Right ventricle myocardium inferior (tissue), 1 donor: ENCODE measurements at regions not wholly inside any gene's neighbourhood (a gene's known extent, or its start where the extent isn't known, plus 50 kb on each side); places are given as distances from the start of the nearest gene placed in this dataset.
"Not testable (repeated sequence)": the region's sequence is repeated elsewhere in the genome, so short reads cannot be mapped to it uniquely, and the experiment has no call there.

Experiments
- ATAC-seq: fragments of 200-7000 bp; cut with Tn5 transposase; one replicate; pipeline ENCODE4 v1.9.1; 2020; ENCODE audit warnings: mild to moderate bottlenecking, moderate library complexity
- DNase-seq: peaks from one replicate; pipeline ENCODE4 v3.0.0; 2021; ENCODE audit errors: missing footprints
- intact Hi-C: fragments of 100-400 bp; cut with DNase I; formaldehyde crosslinking; loops from one replicate; pipeline ENCODE4 v1.11.0; 2022
- donor health status: DM: no; HTN: yes; CAD: no; lungs with severe emphysema.

DNA sequence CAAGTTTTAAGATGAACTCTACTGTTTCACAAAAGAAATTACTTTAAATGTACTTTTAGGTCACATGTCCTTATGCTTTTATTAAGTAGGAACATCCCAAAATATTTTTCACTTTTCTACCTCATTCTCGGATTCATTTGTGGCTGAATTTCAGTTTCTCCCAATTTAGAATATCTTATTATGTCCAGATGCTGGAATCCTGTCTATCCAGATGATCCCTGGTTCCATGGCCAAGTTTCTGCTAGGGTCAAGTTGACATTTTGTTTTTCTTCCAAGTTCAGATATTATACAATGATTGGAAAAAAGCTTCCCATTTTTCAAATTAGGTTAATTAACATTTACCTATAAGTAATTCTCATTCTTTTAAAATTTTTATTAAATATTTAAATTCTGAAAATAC is 181.8 kb upstream of the SLC16A7 start:
- DNase-seq (no peak), ATAC-seq (no peak)
- intact Hi-C loops: no loop called here

DNA sequence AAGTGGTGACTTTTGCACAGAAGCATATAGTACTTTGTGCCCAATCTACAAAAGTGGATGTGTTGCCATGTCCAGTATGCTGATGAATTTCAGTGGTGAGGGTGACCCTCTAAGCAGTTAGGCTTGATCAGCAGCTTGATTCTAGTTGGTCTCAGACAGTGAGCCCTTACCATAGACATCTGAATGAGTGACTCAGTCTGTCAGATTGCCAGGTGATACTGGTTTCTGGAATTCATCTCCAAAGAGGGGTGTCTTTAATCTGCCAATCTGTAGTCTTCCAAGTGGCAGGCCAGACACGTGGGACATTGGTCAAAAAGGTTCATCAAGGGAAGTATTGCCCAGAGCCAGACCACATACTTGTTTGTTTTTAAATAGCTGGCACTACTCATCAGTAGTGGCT is 187.4 kb upstream of the SLC16A7 start:
- ATAC-seq (no peak), DNase-seq (no peak)
- intact Hi-C loops: no loop called here

DNA sequence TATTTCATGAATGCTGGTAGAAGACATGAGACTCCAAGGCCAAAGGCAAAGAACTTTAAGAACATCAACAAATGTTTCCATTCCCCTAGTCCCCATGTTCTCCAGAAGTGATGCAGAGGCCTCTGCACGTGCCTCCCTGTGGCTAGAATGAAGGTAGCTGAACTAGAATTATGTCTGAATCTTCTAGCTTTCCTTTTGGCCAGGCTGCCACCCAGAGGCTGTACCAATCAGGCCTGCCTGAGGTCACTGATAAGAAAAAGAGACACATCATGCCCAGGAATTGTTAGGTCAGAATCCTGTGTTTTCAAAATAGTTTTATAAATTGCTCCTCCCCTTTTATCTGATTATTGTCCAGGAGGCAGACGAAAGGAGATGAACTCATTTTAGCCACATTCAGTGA is 188.0 kb upstream of the SLC16A7 start:
- intact Hi-C loops: no loop called here
- ATAC-seq (no peak), DNase-seq (no peak)

DNA sequence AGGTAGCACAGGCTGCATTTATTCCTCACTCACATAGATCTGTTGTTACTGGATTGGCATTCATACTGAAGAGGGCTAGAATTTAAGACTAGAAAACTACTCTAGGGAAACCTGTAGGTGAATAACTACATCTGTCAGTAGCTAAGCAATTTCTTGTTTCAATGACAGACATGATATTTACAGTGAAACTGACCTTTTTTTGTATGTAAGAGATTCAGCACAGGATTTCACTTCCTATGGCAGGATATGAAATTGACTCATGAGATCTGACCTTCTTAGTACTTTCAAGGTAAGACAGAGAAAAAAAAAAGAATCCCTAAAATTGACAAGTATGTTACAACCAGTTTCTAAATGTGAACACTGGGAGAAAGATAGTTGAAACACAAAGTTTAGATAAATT is 189.8 kb upstream of the SLC16A7 start:
- DNase-seq: no peak
- intact Hi-C loops: no loop called here
- ATAC-seq: no peak

DNA sequence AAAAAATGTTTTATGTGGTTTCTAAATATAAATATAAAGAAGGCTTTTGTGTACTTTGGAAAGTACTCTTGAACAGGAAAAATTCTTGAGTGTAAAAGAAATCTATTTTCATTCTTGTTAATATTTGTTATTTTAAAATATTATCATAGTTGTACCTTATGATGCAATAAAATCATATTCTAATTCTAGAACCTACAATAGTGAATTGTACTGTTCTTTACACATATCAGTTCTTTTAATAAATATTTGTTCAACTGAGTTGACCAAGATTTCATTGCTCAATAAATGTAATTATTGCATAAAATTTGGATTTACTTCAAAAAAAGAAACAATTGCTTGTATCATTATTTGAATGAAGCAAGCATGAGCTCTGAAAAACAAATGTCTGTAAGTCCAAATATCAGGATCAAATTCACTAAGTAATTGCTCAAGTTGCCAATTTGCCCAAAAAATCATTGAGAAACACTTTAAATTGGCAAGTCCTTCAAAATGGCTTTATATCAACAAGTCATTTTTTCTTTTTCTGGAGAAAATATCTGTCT is 191.6 kb upstream of the SLC16A7 start:
- ATAC-seq: no peak

DNA sequence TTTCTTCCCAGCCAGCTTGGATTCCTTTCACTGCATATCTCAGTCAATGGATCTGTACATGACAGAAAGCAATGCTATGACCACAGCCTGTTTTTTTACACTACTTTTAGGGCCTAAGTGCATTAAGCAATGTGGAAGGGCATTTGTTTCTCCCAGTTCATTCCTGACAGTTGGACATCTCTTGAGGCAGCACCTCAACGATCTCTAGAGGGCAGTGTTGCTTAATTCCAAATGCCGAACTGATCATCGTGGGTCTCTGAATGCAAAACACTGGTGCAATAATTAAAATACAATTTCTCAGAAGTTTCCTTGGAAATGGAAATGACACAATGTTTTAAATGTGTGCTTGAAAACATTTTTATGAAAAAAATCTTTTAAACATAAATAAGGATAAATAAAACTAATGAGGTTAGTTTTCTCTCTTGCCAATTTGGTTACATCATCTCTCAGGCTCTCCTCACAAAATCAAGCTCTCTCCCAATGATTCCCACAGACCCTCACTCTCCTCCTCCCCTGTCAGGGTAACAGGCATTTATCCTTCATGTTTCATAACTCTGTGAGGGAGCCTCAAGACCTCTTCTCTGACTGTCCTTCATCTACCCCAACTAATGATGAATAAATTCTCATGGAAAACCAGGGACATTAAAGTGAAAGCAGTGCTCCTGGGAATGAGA is 192.4 kb upstream of the SLC16A7 start:
- DNase-seq (no peak), ATAC-seq (peak; percentile 67)
- intact Hi-C loops: loop anchor here (2.0 kb wide), 1 partner anchor 431 kb away; no protein-coding TSS in a partner anchor

More for the DNA sequence above, 191.6 kb upstream of the SLC16A7 start:
- DNase-seq: no peak
- intact Hi-C loops: no loop called here

DNA sequence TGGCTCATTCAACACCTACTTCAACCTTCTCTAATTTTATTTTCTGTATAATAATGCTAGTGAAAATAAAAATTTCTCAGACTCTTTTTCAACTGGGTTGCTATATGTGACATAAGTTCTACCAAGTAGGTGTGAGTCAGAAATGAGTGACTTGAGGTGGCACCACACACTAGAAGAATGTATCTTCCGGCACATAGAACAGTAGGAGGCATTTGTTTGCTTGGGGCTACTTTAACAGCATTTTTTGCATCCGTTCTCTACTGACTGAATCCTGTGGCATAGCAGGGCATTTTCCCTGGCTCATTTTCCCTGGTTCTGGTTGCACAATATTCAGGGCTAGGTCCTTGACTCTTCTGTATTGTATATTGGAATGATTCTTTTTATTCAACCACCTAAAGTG is 194.0 kb upstream of the SLC16A7 start:
- ATAC-seq (no peak), DNase-seq (no peak)
- intact Hi-C loops: loop anchor here (2.0 kb wide), 1 partner anchor 433 kb away; no protein-coding TSS in a partner anchor

DNA sequence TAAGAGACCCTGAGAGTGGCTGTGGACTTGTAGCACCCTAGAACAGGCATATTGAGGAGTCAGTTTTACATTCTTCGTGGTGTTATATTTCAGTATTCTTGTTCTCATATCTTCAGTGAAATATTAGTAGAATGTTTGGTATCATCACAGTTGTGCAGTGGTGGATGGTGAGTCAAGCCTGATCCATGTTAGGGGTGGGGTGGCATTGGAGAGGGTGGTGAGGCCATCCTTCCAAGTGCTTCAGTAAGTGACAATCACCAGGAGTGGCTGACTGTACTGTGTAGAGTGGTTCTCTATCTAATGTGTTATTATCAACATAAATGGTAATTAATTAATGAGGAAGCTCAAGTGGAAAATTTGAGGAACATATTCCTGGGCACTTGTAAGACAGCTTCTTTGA is 197.7 kb upstream of the SLC16A7 start:
- no peak for ATAC-seq
- intact Hi-C loops: no loop called here
- no peak for DNase-seq

DNA sequence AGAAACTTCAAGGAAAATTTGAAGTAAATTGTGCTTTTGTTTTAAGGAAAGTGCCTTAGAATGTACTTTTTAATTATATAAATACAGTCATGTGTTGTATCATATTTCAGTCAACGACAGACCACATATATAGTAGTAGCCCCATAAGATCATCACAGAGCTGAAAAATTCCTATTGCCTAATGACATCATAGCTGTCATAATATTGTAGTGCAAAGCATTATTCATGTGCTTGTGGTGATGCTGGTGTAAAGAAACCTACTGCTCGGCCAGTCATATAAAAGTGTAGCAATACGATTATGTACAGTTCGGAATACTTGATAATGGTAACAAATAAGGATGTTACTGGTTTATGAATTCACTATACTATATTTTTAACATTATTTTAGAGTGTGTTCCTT is 198.9 kb upstream of the SLC16A7 start:
- DNase-seq (no peak), ATAC-seq (no peak)
- intact Hi-C loops: no loop called here

DNA sequence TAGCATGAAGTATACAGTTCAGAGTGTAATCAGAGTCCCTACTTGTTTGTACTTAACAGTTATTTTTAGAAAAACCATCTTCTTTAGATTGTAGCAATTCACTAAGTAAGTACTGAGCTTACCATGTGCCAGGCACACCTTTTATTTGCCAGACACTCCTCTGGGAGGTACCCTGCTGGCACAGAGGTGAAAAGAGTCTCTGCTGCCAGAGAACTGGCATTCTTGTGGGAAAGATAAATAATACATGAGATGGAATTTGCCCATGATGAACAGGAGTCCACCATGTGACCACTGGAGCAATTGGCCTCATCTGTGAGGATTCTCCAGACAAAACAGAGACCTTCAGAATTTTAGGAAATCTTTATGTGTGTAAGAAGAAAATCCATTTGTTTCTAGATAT is 199.3 kb upstream of the SLC16A7 start:
- intact Hi-C loops: no loop called here
- DNase-seq (no peak), ATAC-seq (no peak)

DNA sequence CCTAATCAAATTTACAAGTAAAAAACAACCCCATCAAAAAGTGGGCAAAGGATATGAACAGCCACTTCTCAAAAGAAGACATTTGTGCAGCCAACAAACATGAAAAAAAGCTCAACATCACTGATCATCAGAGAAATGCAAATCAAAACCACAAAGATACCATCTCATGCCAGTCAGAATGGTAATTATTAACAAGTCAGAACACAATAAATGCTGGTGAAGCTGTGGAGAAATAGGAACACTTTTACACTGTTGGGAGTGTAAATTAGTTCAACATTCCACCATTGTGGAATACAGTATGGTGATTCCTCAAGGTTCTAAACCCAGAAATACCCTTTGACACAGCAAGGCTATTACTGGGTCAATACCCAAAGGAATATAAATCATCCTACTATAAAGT is 200.5 kb upstream of the SLC16A7 start:
- ATAC-seq, intact Hi-C loops, DNase-seq: not testable (repeated sequence)

DNA sequence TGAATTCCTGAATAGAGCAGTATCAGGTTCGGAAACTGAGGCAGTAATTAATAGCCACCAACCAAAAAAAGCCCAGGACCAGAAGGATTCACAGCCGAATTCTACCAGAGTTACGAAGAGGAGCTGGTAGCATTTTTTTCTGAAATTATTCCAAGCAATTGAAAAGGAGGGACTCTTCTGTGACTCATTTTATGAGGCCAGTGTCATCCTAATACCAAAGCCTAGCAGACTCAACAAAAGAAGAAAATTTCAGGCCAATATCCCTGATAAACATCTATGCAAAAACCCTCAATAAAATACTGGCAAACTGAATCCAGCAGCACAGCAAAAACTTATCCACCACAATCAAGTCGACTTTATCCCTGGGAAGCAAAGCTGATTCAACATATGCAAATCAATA is 202.3 kb upstream of the SLC16A7 start:
- DNase-seq (no peak), ATAC-seq (no peak)
- intact Hi-C loops: no loop called here

DNA sequence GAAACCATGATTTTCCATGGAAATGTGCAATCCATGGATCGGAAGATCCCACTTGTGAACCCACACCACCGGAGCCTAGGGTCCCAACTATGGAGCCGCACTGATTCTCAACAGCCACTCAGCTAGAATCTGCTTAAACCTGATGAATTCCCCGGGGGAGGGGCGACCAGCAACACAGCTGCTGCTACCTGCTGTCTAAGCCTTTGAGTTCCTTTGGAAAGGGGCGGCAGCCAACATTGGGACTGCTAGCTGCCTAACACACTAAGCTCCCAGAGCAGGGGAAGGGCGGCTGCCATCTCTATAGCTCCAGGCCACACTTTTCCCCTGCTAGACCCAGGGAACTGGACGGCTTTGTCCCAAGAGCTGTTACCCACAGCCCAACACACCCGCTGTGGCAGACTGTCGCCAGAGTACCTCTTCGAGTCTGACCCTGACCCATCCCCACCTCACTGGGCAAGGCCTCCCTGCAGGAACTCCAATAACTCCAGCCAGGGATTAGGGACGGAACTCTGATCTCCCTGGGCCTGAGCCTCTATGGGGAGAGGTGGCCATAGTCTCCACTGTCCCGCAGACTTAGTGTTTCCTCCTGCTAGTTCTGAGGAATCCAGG is 205.8 kb upstream of the SLC16A7 start:
- intact Hi-C loops: no loop called here
- no peak for ATAC-seq
- DNase-seq: peak; percentile 52

DNA sequence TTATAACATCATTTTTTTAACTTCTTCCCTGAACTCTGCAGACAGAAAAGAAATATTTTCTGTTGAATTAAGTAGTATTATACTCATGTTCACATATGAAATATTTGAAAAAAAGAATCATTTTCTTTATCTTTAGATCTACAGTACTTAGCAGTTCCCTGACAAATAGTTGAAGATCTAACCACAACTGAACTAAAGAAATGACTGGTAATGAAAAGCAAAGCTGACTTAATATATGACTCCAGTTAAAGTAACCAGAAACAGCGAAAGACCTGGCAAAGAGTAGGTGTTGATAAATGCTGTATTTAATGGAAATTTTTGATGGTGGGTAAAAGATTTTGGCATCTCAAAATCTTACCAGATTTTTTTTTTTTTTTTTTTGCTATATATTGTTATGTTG is 207.1 kb upstream of the SLC16A7 start:
- no peak for ATAC-seq
- DNase-seq: no peak
- intact Hi-C loops: no loop called here

DNA sequence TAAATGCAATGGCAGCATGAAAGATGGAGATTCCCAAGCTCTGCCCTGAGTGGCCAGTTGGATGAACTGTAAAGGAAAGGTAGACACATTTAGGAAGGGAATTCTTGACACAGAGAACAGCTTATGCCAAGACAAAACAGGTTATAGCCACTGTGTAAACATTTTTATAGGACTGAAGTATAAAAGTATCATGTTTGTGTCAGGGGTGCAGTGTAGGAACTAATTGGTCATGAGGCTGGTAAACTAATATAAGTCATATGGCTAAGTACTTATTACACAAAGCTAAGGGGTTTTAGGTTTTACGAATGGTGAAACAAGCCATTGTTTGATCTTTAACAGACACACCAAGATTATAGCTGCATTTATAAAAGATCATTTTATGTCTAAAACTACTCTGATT is 207.7 kb upstream of the SLC16A7 start:
- intact Hi-C loops: no loop called here

DNA sequence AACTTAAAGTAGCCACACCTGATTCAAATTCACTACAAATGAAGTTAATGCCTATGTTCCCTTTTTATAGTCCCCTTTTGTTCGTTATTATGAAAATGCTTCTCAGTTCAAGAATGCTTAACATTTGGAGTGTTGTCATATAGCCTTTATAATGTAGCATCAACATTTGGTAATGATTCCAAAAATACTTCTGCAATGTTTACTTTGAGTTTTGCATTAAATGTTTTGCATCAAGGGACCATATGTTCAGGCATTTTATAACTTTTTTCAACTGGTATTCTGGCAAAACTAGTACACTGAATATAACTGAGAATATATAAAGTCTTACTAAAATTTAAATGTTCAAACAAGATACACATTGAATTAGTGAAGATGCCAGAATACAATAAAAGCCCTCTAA is 209.6 kb upstream of the SLC16A7 start:
- intact Hi-C loops: no loop called here
- ATAC-seq (no peak), DNase-seq (no peak)

More for the DNA sequence above, 207.7 kb upstream of the SLC16A7 start:
- ATAC-seq: no peak
- no peak for DNase-seq

DNA sequence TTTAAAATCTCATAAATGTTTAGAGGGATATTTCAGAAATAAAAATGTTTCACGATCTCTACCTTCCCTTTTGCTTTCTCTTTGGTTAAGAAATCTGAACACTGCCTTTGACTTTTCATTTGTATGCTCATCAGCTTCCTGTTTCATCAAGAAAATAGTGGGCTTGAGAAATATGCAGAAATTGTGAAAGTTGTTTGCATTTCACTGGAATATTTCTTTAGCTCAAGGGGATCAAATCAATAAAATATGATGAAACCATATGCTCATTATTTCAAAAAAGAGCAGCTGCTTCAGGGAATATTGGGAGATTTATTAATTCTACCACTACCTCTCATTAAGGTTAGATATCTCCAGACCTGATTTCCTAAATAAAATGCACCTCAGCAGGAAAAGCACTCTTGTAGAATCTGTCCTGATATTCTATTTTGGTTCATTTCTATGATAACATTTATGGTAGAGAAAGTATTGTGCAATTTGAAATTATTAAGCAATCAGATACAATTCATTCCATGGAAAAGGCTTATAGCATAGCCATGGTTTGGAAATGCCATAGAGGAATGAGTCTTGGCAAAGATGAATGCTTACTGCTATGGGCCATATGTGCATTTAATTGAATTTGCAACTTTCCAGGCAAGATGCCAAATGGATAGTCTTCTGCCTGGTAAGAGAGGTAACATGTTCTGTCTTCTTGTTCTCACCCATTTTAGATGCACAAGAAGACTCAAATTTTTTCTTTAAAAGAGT is 212.6 kb upstream of the SLC16A7 start:
- ATAC-seq (no peak), DNase-seq (no peak)
- intact Hi-C loops: no loop called here

DNA sequence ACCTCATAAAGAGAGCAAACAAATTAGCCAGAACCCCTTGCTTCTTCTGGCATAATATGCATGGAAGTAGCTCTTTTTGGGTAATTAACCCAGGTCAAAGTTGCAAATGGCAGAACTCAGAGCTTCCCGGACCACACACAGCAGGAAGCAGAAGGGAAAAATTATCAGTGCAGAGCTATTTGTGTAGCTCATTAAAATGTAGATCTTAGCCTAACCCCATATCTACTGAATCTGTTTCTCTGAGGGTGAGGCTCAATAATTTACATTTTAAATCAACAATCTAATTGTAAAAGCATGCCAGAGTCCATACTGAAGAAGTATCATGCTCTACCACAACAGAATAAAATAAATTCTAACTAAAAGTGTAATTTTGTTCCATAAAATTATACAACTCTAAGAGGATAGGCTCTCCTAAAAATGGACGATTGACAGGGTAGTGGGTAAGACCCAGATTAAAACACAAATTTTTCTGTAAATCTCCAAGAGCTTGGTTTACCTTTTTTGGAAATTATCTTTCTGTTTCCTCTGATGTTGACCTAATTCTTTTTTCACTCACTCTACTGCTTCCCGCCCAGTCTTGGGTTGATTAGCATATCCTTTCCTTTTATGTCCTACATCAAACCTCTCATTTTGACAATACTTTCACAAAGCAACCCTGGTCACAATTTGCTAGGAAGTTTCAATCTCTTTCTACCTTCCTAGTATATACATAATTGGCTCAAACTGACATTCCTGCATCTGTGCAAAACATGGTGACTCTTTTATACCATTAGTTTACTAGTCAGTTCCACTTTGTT is 213.3 kb upstream of the SLC16A7 start:
- DNase-seq: no peak
- ATAC-seq: no peak
- intact Hi-C loops: no loop called here

DNA sequence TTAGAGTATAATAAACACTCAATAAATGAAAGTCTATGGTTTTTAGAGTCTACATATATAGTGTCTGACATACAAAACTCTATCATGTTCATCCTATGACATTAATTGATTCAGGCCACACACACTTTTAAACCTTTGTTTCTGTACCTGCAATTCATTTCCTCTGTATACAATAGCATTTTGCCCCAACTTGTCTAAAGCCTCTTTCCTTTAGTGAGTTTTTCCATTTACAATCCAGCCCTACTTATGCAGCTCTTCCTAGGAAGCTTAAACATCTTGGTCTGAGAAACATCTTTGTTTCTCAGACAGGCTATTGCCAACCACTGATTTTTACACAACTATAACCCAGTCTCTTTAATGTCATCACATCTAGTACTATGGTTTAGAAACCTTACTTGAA is 214.7 kb upstream of the SLC16A7 start:
- ATAC-seq: no peak
- intact Hi-C loops: no loop called here

More for the DNA sequence above, 214.7 kb upstream of the SLC16A7 start:
- DNase-seq: no peak
